ENCODE measurements at regions not wholly inside any gene's neighbourhood (a gene's known extent, or its start where the extent isn't known, plus 50 kb on each side); places are given as distances from the start of the nearest gene placed in this dataset.

GRCh38 chr10:3239066-3239919, 66.7 kb upstream of the PITRM1 start:
- TF ChIP-seq CTCF (IDR thresholded peaks at IDR 0.05; ENCODE audit: low read depth, low read length, missing control alignments) = peak; percentile 58
- DNase-seq (ENCODE audit: extremely low read depth, low read depth) = peak; percentile 42
- H3K4me3 ChIP-seq (replicated peaks; ENCODE audit: low read depth, low read length) = no peak overlapping the region

DNA sequence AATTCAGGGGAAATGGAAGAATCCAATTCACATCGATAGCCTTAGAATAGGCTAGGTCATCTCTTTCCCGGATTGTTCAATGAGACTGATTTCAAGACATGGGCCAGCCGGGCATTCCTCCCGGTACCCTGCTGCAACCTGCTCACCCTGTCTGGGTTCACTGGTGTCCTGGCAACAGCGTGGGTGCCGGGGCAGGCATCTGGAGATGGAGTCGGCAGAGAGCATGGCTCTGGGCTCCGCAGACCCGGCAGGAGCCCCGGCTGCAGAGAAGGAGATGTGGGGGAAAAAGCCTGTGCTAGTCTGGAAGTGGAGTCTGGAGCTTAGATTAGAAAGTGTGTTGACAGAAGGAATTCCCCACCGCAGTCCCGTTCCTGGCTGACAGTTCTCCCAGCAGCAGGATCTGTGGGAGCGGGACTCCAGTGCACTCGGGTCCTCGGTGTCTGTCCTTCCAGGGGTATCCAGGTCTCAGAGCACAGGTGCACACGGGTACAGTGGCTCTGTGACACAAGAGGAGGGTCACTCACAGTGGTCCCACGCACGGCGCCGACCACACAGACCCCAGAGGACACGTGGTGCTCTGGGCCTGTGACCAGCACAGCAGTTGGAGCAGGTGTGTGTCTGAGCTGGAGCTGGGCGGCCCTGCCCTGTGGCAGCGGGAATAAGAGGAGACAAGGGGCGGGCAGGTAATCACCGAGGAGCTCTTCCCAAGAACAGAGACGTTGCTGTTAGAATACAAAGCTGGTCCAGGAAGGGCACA, 65.7 kb upstream of the PITRM1 start:
- no peak for DNase-seq (ENCODE audit: extremely low read depth, low read depth)
- TF ChIP-seq CTCF (IDR thresholded peaks at IDR 0.05; ENCODE audit: low read depth, low read length, missing control alignments) = no peak

GRCh38 chr10:3237530-3237929, 64.9 kb upstream of the PITRM1 start:
- DNase-seq (ENCODE audit: extremely low read depth, low read depth) = no peak
- no peak for TF ChIP-seq CTCF (IDR thresholded peaks at IDR 0.05; ENCODE audit: low read depth, low read length, missing control alignments)
- no peak overlapping the region for H3K4me3 ChIP-seq (replicated peaks; ENCODE audit: low read depth, low read length)

More for the DNA sequence above, 65.7 kb upstream of the PITRM1 start:
- no peak overlapping the region for H3K4me3 ChIP-seq (replicated peaks; ENCODE audit: low read depth, low read length)

DNA sequence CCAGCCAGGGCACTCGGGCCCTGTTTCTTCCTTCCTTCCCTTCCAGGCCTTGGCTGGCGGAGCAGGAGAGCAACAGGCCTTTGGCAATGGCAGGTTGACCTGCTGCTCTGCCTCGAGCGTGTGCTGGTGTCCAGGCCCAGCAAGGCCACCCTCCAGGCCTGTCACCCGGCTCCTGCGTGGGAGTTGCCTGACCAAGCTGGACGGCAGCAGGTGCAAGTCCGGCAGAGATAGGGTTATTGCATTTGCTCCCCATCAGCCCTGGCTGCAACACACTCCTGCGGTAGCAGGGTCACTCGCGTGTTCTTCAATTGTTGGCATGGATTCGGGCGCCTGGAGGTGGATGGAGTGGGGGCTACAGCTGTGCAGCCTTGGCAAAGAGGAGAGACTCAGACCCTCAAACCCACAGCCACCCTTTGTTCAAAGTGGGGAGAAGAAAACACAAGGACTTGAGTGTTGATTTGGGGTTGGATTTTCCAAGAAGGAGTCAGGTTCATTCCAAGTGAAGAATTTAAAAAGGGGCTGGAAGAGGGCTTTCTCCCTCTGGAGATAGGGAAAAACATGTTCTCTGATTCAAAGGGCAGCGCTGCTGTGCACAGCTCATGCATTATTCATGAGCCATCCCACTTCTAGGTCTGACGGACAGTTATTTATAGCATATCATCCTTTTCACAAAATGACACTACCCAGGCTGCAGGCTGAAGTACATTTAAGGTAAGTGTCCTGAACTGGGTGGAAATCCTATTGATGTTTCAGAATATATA, 64.2 kb upstream of the PITRM1 start:
- TF ChIP-seq CTCF (IDR thresholded peaks at IDR 0.05; ENCODE audit: low read depth, low read length, missing control alignments) = no peak
- DNase-seq (ENCODE audit: extremely low read depth, low read depth) = no peak
- H3K4me3 ChIP-seq (replicated peaks; ENCODE audit: low read depth, low read length) = no peak overlapping the region

DNA sequence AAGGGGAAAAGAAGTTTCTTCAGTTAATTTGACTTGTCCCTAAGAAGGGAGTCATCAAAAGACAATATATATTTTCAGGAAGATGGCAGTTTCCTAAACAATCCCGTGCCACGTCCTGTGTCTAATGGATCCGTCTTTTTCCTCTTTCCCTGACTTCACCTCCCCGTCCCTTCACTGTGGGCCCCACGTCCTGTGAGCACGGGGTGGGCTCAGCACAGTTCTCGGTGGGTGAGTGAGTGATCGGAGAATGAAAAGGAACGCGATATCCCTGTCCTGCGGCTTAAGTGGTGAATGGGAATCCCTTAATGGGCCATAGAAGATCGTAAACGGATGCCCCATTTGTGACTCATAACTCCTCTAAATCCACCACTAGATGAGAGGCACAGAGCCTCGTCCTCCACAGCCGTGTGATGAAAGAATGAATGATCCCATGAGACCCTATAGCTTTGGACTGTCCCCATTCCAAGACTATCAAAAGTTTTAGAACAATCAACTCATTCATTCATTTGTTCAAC, 63.5 kb upstream of the PITRM1 start:
- TF ChIP-seq CTCF (IDR thresholded peaks at IDR 0.05; ENCODE audit: low read depth, low read length, missing control alignments) = no peak
- H3K4me3 ChIP-seq (replicated peaks; ENCODE audit: low read depth, low read length) = no peak overlapping the region
- no peak for DNase-seq (ENCODE audit: extremely low read depth, low read depth)

- DNase-seq (ENCODE audit: extremely low read depth, low read depth) = no peak
Measured at GRCh38 chr10:3235395-3235794, 62.8 kb upstream of the PITRM1 start.

More at GRCh38 chr10:3235395-3235794, 62.8 kb upstream of the PITRM1 start:
- no peak overlapping the region for H3K4me3 ChIP-seq (replicated peaks; ENCODE audit: low read depth, low read length)
- no peak for TF ChIP-seq CTCF (IDR thresholded peaks at IDR 0.05; ENCODE audit: low read depth, low read length, missing control alignments)
